SK-N-SH (cell line): ENCODE measurements at regions not wholly inside any gene's neighbourhood (a gene's known extent, or its start where the extent isn't known, plus 50 kb on each side); places are given as distances from the start of the nearest gene placed in this dataset.

Experiments
- CTCF ChIA-PET: fragments of 300-600, 350-600 bp; formaldehyde crosslinking; extraction: SDS; loops from one replicate; lab custom pipeline; 2021; lab: Yijun Ruan, JAX
- POLR2A ChIA-PET: fragments of 350-600 bp; sonication (Branson Sonifier 250); formaldehyde crosslinking; extraction: SDS; loops from one replicate; lab custom pipeline; 2020; ENCODE audit warnings: antibody characterized with exemption, inconsistent platforms; lab: Yijun Ruan, JAX
- DNase-seq: peaks from one replicate; pipeline ENCODE4 v3.0.0; 2012
- H2AFZ ChIP-seq: fragments of 200-600 bp; sonication (generic); 2 replicates; pipeline ENCODE4 v1.8.1; 2016; ENCODE audit warnings: antibody characterized with exemption, mild to moderate bottlenecking, low read depth
- H3F3A ChIP-seq: fragments of 200-600 bp; sonication (generic); replicated peaks from 2 replicates; pipeline ENCODE3; 2016; ENCODE audit warnings: antibody characterized with exemption, mild to moderate bottlenecking; ENCODE audit not compliant: insufficient read depth
- H3K27ac ChIP-seq, 2 experiments: fragments of 200-500 bp in 1 of 2; fragments of 200-600 bp in 1 of 2; sonication (Bioruptor generic) in 1 of 2; sonication (generic), shearing (Covaris generic) in 1 of 2; 2 replicates each; pipeline versions ENCODE4 v1.5.1 to v1.6.1; 2014 to 2016; ENCODE audit warnings: low read depth in 2 of 2, inconsistent platforms in 1 of 2, low read length in 1 of 2, mild to moderate bottlenecking in 1 of 2, mixed read lengths in 1 of 2
- H3K27me3 ChIP-seq: fragments of 200-600 bp; sonication (generic), shearing (Covaris generic); 2 replicates; pipeline ENCODE4 v1.6.1; 2016; ENCODE audit warnings: mixed run types; ENCODE audit not compliant: insufficient read depth
- H3K36me3 ChIP-seq, 2 experiments: fragments of 200-500 bp in 1 of 2; fragments of 200-600 bp in 1 of 2; sonication (Bioruptor generic) in 1 of 2; sonication (generic) in 1 of 2; replicated peaks in 1 of 2; 2 replicates each; pipeline versions ENCODE3 to v1.5.1; 2014 to 2016; ENCODE audit warnings: low read length in 1 of 2, mild to moderate bottlenecking in 1 of 2; ENCODE audit not compliant: insufficient read depth in 2 of 2, control insufficient read depth in 1 of 2
- H3K4me1 ChIP-seq, 2 experiments: fragments of 200-500 bp in 1 of 2; fragments of 200-600 bp in 1 of 2; sonication (Bioruptor generic) in 1 of 2; sonication (generic), shearing (Covaris generic) in 1 of 2; 2 replicates each; pipeline versions ENCODE4 v1.5.1 to v1.6.1; 2014 to 2016; ENCODE audit warnings: low read depth in 1 of 2, low read length in 1 of 2, mixed run types in 1 of 2; ENCODE audit not compliant: insufficient read depth in 2 of 2, control insufficient read depth in 1 of 2
- H3K4me2 ChIP-seq: fragments of 200-600 bp; sonication (generic), shearing (Covaris generic); 2 replicates; pipeline ENCODE4 v1.6.1; 2017; ENCODE audit warnings: mixed run types
- H3K4me3 ChIP-seq, 2 experiments: fragments of 200-500 bp in 1 of 2; fragments of 200-600 bp in 1 of 2; sonication (Bioruptor generic) in 1 of 2; sonication (generic), shearing (Covaris generic) in 1 of 2; 2 replicates each; pipeline versions ENCODE4 v1.5.1 to v1.8.1; 2014 to 2016; ENCODE audit warnings: low read depth in 2 of 2, inconsistent platforms in 1 of 2, low read length in 1 of 2, mild to moderate bottlenecking in 1 of 2, mixed read lengths in 1 of 2, moderate library complexity in 1 of 2
- H3K79me2 ChIP-seq: fragments of 200-600 bp; sonication (generic); 2 replicates; pipeline ENCODE4 v1.8.1; 2017; ENCODE audit warnings: mild to moderate bottlenecking; ENCODE audit not compliant: insufficient read depth
- H3K9ac ChIP-seq: fragments of 200-600 bp; sonication (generic); 2 replicates; pipeline ENCODE4 v1.6.1; 2017; ENCODE audit warnings: mixed run types
- H3K9me2 ChIP-seq: fragments of 200-600 bp; sonication (generic); 2 replicates; pipeline ENCODE4 v1.6.1; 2017; ENCODE audit warnings: mixed run types
- H3K9me3 ChIP-seq: fragments of 200-600 bp; sonication (generic); 2 replicates; pipeline ENCODE4 v1.6.1; 2017; ENCODE audit warnings: mixed run types, mild to moderate bottlenecking, moderate library complexity
- H4K20me1 ChIP-seq: fragments of 200-600 bp; sonication (generic); 2 replicates; pipeline ENCODE4 v1.6.1; 2017; ENCODE audit warnings: mild to moderate bottlenecking, mixed run types; ENCODE audit not compliant: insufficient read depth
- CHD2 ChIP-seq: fragments of 150-350 bp; IDR thresholded peaks from 2 replicates; pipeline ENCODE4 v1.6.1; 2018; ENCODE audit warnings: low read length; ENCODE audit not compliant: partially characterized antibody
- CTCF ChIP-seq: fragments of 200-600 bp; sonication (generic); IDR thresholded peaks from 2 replicates; pipeline ENCODE4 v1.6.1; 2017; ENCODE audit warnings: antibody characterized with exemption, mild to moderate bottlenecking, moderate library complexity
- ELF1 ChIP-seq: IDR thresholded peaks from 2 replicates; pipeline ENCODE4 v1.4.0; 2012
- EZH2phosphoT487 ChIP-seq: fragments of 200-600 bp; sonication (generic); IDR thresholded peaks from 2 replicates; pipeline ENCODE4 v1.6.1; 2017; ENCODE audit warnings: low read depth, mixed run types, mild to moderate bottlenecking, antibody characterized with exemption, moderate library complexity, borderline replicate concordance
- FOSL2 ChIP-seq: IDR thresholded peaks from 2 replicates; pipeline ENCODE4 v1.4.0; 2012; ENCODE audit warnings: low read depth, mild to moderate bottlenecking, moderate library complexity, borderline replicate concordance
- FOXM1 ChIP-seq: IDR thresholded peaks from 2 replicates; pipeline ENCODE4 v1.4.0; 2012; ENCODE audit warnings: low read depth, mild to moderate bottlenecking
- GABPA ChIP-seq: IDR thresholded peaks from 2 replicates; pipeline ENCODE4 v1.4.0; 2012; ENCODE audit warnings: low read depth, mild to moderate bottlenecking
- GATA2 ChIP-seq: sonication (generic); formaldehyde crosslinking; IDR thresholded peaks from 2 replicates; pipeline ENCODE4 v1.5.0; 2020; ENCODE audit warnings: mild to moderate bottlenecking, missing genetic modification reagents
- IRF3 ChIP-seq: fragments of 150-350 bp; IDR thresholded peaks from 2 replicates; pipeline ENCODE4 v1.6.1; 2016; ENCODE audit warnings: mild to moderate bottlenecking, low read depth, low read length
- MEF2A ChIP-seq: IDR thresholded peaks from 2 replicates; pipeline ENCODE4 v1.4.0; 2012; ENCODE audit warnings: low read depth, borderline replicate concordance
- PBX3 ChIP-seq: IDR thresholded peaks from 2 replicates; pipeline ENCODE4; 2012
- RAD21 ChIP-seq: IDR thresholded peaks from 2 replicates; pipeline ENCODE4 v1.6.1; 2012; ENCODE audit warnings: mild to moderate bottlenecking, low read length
- RCOR1 ChIP-seq: fragments of 150-350 bp; IDR thresholded peaks from 2 replicates; pipeline ENCODE4 v1.6.1; 2017; ENCODE audit warnings: antibody characterized with exemption, low read length
- REST ChIP-seq: IDR thresholded peaks from 2 replicates; pipeline ENCODE4 v1.6.1; 2012; ENCODE audit warnings: mild to moderate bottlenecking, low read depth, low read length, moderate library complexity
- RFX5 ChIP-seq: IDR thresholded peaks from 2 replicates; pipeline ENCODE4 v1.6.1; 2012; ENCODE audit warnings: mild to moderate bottlenecking, improper control_type of control experiment, low read length
- SIN3A ChIP-seq: IDR thresholded peaks from 2 replicates; pipeline ENCODE4 v1.6.1; 2012; ENCODE audit warnings: low read depth, mild to moderate bottlenecking, low read length, moderate library complexity, borderline replicate concordance
- TCF12 ChIP-seq: IDR thresholded peaks from 2 replicates; pipeline ENCODE4 v1.4.0; 2012
- TEAD4 ChIP-seq: IDR thresholded peaks from 2 replicates; pipeline ENCODE4 v1.4.0; 2012; ENCODE audit warnings: mild to moderate bottlenecking, borderline replicate concordance; ENCODE audit not compliant: insufficient read depth
- USF1 ChIP-seq: IDR thresholded peaks from 2 replicates; pipeline ENCODE4 v1.4.0; 2012; ENCODE audit warnings: low read depth, borderline replicate concordance
- YY1 ChIP-seq: IDR thresholded peaks from 2 replicates; pipeline ENCODE4 v1.4.0; 2012; ENCODE audit warnings: low read depth, mild to moderate bottlenecking
- WGBS: methylation state at CpG from one replicate; pipeline ENCODE4 v1.1.6; 2017; ENCODE audit warnings: low lambda C conversion rate; 5-methylcytosine and 5-hydroxymethylcytosine counted together

GRCh38 chr7:52362521-52362920 lies 672.9 kb upstream of the POM121L12 start (continued):
- TF ChIP-seq YY1 (no peak), GABPA (no peak), EZH2phosphoT487 (no peak), PBX3 (no peak)

GRCh38 chr7:52360541-52360940 lies 674.9 kb upstream of the POM121L12 start:
- TF ChIP-seq FOSL2 (no peak), FOXM1 (no peak), ELF1 (no peak), GATA2 (no peak), CHD2 (no peak), YY1 (no peak), TEAD4 (no peak), USF1 (no peak), TCF12 (no peak), EZH2phosphoT487 (no peak), REST (no peak), IRF3 (no peak), RCOR1 (no peak), SIN3A (no peak), MEF2A (no peak), RFX5 (no peak), RAD21 (no peak), CTCF (no peak)
- Histone ChIP-seq H3K9me2 (0 out of 2 replicates have a peak, but pooled peaks cover 5% of the 10 kb centered on the region), H3F3A (no peaks in the 10 kb centered on the region), H4K20me1 (no peaks in the 10 kb centered on the region), H3K4me2 (no peak overlapping the region), H3K4me1 (no peaks in the 10 kb centered on the region), H2AFZ (no peak overlapping the region), H3K79me2 (no peaks in the 10 kb centered on the region), H3K4me3 (no peak overlapping the region), H3K9ac (no peak overlapping the region), H3K9me3 (peaks cover 9% of the 10 kb centered on the region), H3K27ac (no peak overlapping the region), H3K36me3 (no peaks in the 10 kb centered on the region), H3K27me3 (no peaks in the 10 kb centered on the region)
- CTCF ChIA-PET: no interaction called here
- WGBS: 10% methylated on average over 3 of the region's 3 CpGs
- POLR2A ChIA-PET: no interaction called here
- DNase-seq: no peak
